Right atrium auricular region (tissue), 2 donors: ENCODE measurements at regions not wholly inside any gene's neighbourhood (a gene's known extent, or its start where the extent isn't known, plus 50 kb on each side); places are given as distances from the start of the nearest gene placed in this dataset.

ENCODE experiments used
- DNase-seq: peaks from one replicate; pipeline ENCODE4 v3.0.0-alpha.2; 2019; ENCODE audit warnings: low spot score
- H3K27ac ChIP-seq, 2 donors: fragments of 200-600 bp; sonication (generic); 1 replicate in 1 of 2; 2 replicates in 1 of 2; pipeline ENCODE4 v1.5.1; 2016 to 2019
- H3K27me3 ChIP-seq, 2 donors: fragments of 200-600 bp; sonication (generic); one replicate each; pipeline versions ENCODE4 v1.5.1 to v1.6.0; 2017 to 2019
- H3K36me3 ChIP-seq: fragments of 200-600 bp; sonication (generic); one replicate; pipeline ENCODE4 v1.5.1; 2016
- H3K4me1 ChIP-seq, 2 donors: fragments of 200-600 bp; sonication (generic); one replicate each; pipeline versions ENCODE4 v1.5.1 to v1.6.0; 2017 to 2019
- H3K4me3 ChIP-seq, 2 donors: fragments of 200-600 bp; sonication (generic); 1 replicate in 1 of 2; 2 replicates in 1 of 2; pipeline ENCODE4 v1.5.1; 2017 to 2019; ENCODE audit warnings: mild to moderate bottlenecking in 1 of 2, moderate library complexity in 1 of 2
- H3K9me3 ChIP-seq, 2 donors: fragments of 200-600 bp; sonication (generic); one replicate each; pipeline ENCODE4 v1.5.1; 2019
- CTCF ChIP-seq, 2 donors: fragments of 200-600 bp; sonication (generic); IDR thresholded peaks; one replicate each; pipeline ENCODE4 v1.5.1; 2019; ENCODE audit warnings: antibody characterized with exemption in 2 of 2

- Histone ChIP-seq H3K27me3 (no peaks in the 10 kb centered on the region), H3K4me3 (no peak overlapping the region), H3K36me3 (no peaks in the 10 kb centered on the region), H3K9me3 (no peaks in the 10 kb centered on the region), H3K4me1 (no peaks in the 10 kb centered on the region), H3K27ac (no peak overlapping the region)
- no peak for TF ChIP-seq CTCF (IDR thresholded peaks at IDR 0.05)
- DNase-seq = no peak
Measured at GRCh38 chr10:2968401-2969058, 98.8 kb upstream of the PFKP start.

GRCh38 chr10:2966134-2966533 is 101.2 kb upstream of the PFKP start:
- no peaks in the 10 kb centered on the region for H3K4me1 ChIP-seq
- no peaks in the 10 kb centered on the region for H3K27me3 ChIP-seq
- DNase-seq = no peak
- H3K9me3 ChIP-seq = no peaks in the 10 kb centered on the region
- no peaks in the 10 kb centered on the region for H3K36me3 ChIP-seq
- TF ChIP-seq CTCF (IDR thresholded peaks at IDR 0.05) = no peak
- no peak overlapping the region for H3K27ac ChIP-seq
- H3K4me3 ChIP-seq = no peak overlapping the region

GRCh38 chr10:2964632-2965296 is 102.6 kb upstream of the PFKP start:
- Histone ChIP-seq H3K36me3 (no peaks in the 10 kb centered on the region), H3K4me3 (no peak overlapping the region), H3K9me3 (no peaks in the 10 kb centered on the region), H3K27ac (no peak overlapping the region), H3K27me3 (no peaks in the 10 kb centered on the region), H3K4me1 (no peaks in the 10 kb centered on the region)
- DNase-seq = no peak
- TF ChIP-seq CTCF (IDR thresholded peaks at IDR 0.05) = no peak

- Histone ChIP-seq H3K9me3 (no peaks in the 10 kb centered on the region), H3K36me3 (no peaks in the 10 kb centered on the region), H3K27ac (no peak overlapping the region), H3K27me3 (no peaks in the 10 kb centered on the region), H3K4me1 (no peaks in the 10 kb centered on the region), H3K4me3 (no peak overlapping the region)
- no peak for DNase-seq
- no peak for TF ChIP-seq CTCF (IDR thresholded peaks at IDR 0.05)
Measured at GRCh38 chr10:2963889-2964631, 103.3 kb upstream of the PFKP start.

- H3K4me1 ChIP-seq = no peaks in the 10 kb centered on the region
- no peak overlapping the region for H3K4me3 ChIP-seq
- no peaks in the 10 kb centered on the region for H3K27me3 ChIP-seq
- no peak for DNase-seq
- no peak overlapping the region for H3K27ac ChIP-seq
- no peak for TF ChIP-seq CTCF (IDR thresholded peaks at IDR 0.05)
- no peaks in the 10 kb centered on the region for H3K9me3 ChIP-seq
- no peaks in the 10 kb centered on the region for H3K36me3 ChIP-seq
Measured at GRCh38 chr10:2962194-2962593, 105.2 kb upstream of the PFKP start.
